NCI-H446 (cell line): ENCODE measurements at regions not wholly inside any gene's neighbourhood (a gene's known extent, or its start where the extent isn't known, plus 50 kb on each side); places are given as distances from the start of the nearest gene placed in this dataset.

ENCODE experiments used
- DNase-seq, 2 experiments: peaks; one replicate each; lab custom pipeline; 2025; lab: John Stamatoyannopoulos, UW

GRCh38 chr13:34750078-34750931 is 191.8 kb upstream of the NBEA start:
- DNase-seq: no peak

- DNase-seq: no peak
Measured at GRCh38 chr13:34751044-34751443, 191.0 kb upstream of the NBEA start.

- DNase-seq: no peak
Measured at GRCh38 chr13:34751492-34751891, 190.6 kb upstream of the NBEA start.

GRCh38 chr13:34752283-34752960 is 189.6 kb upstream of the NBEA start:
- DNase-seq: no peak

GRCh38 chr13:34756136-34756535 is 185.9 kb upstream of the NBEA start:
- DNase-seq: no peak

- no peak for DNase-seq
Measured at GRCh38 chr13:34756572-34756971, 185.5 kb upstream of the NBEA start.

GRCh38 chr13:34757441-34757840 is 184.6 kb upstream of the NBEA start:
- DNase-seq: no peak

- DNase-seq: no peak
Measured at GRCh38 chr13:34758628-34759027, 183.4 kb upstream of the NBEA start.

GRCh38 chr13:34762312-34762711 is 179.8 kb upstream of the NBEA start:
- no peak for DNase-seq

- DNase-seq: no peak
Measured at GRCh38 chr13:34764246-34764645, 177.8 kb upstream of the NBEA start.

- no peak for DNase-seq
Measured at GRCh38 chr13:34765446-34766180, 176.5 kb upstream of the NBEA start.

GRCh38 chr13:34767778-34768177 is 174.3 kb upstream of the NBEA start:
- DNase-seq: no peak

- no peak for DNase-seq
Measured at GRCh38 chr13:34772206-34772605, 169.9 kb upstream of the NBEA start.

- DNase-seq: no peak
Measured at GRCh38 chr13:34772881-34773280, 169.2 kb upstream of the NBEA start.

- no peak for DNase-seq
Measured at GRCh38 chr13:34776390-34776981, 165.6 kb upstream of the NBEA start.

- no peak for DNase-seq
Measured at GRCh38 chr13:34777089-34777913, 164.8 kb upstream of the NBEA start.

GRCh38 chr13:34777914-34778303 is 164.2 kb upstream of the NBEA start:
- no peak for DNase-seq

- DNase-seq: no peak
Measured at GRCh38 chr13:34779171-34779570, 162.9 kb upstream of the NBEA start.

GRCh38 chr13:34793301-34793700 is 148.8 kb upstream of the NBEA start:
- no peak for DNase-seq

GRCh38 chr13:34803756-34804155 is 138.3 kb upstream of the NBEA start:
- DNase-seq: no peak

- no peak for DNase-seq
Measured at GRCh38 chr13:34805347-34805746, 136.7 kb upstream of the NBEA start.

GRCh38 chr13:34808649-34809048 is 133.4 kb upstream of the NBEA start:
- no peak for DNase-seq
